Ovary (tissue), 3 donors: ENCODE measurements at regions not wholly inside any gene's neighbourhood (a gene's known extent, or its start where the extent isn't known, plus 50 kb on each side); places are given as distances from the start of the nearest gene placed in this dataset.

Source experiments
- EP300 ChIP-seq: sonication (generic); formaldehyde crosslinking; IDR thresholded peaks from one replicate; pipeline ENCODE4 v1.6.1; 2017; ENCODE audit warnings: antibody characterized with exemption
- POLR2A ChIP-seq: fragments of 450-650 bp; IDR thresholded peaks from one replicate; pipeline ENCODE4 v1.6.1; 2017; ENCODE audit warnings: antibody characterized with exemption, mild to moderate bottlenecking, moderate library complexity
- TF ChIP-seq, protein P1 (sequence below), 3 donors: fragments of 450-650 bp in 2 of 3; fragments of 200-600 bp in 1 of 3; IDR thresholded peaks; one replicate each; pipeline versions ENCODE4 v1.5.1 to v1.8.0; 2016 to 2022; ENCODE audit warnings: antibody characterized with exemption in 3 of 3, mild to moderate bottlenecking in 1 of 3
- donor health status: DM: no; HTN: no; CAD: no.

DNA sequence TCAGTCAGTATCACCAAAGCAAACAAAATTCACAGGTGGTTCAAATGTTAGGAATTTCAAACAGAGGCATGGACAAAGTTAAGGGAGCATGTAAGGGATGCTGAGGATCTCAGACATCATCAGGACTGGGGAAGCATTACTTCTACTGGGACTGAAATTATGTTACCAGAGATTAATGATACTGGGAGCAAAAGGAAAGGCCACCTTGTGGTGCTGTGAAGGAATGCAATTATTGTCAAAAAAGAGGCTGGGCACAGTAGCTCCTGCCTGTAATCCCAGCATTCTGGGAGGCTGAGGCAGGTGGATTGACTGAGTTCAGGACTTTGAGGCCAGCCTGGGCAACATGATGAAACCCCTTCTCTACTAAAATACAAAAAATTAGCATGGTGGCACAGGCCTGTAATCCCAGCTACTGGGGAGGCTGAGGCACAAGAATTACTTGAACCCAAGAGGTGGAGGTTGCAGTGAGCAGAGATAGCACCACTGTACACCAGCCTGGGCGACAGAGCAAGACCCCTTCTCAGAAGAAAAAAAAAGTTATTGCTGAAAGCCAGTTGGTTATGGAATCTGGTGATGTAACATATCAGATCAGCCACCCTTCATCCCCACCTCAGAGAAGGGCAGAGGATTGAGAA is 954.3 kb downstream of the PCDH7 start:
- TF ChIP-seq, protein P1, sequence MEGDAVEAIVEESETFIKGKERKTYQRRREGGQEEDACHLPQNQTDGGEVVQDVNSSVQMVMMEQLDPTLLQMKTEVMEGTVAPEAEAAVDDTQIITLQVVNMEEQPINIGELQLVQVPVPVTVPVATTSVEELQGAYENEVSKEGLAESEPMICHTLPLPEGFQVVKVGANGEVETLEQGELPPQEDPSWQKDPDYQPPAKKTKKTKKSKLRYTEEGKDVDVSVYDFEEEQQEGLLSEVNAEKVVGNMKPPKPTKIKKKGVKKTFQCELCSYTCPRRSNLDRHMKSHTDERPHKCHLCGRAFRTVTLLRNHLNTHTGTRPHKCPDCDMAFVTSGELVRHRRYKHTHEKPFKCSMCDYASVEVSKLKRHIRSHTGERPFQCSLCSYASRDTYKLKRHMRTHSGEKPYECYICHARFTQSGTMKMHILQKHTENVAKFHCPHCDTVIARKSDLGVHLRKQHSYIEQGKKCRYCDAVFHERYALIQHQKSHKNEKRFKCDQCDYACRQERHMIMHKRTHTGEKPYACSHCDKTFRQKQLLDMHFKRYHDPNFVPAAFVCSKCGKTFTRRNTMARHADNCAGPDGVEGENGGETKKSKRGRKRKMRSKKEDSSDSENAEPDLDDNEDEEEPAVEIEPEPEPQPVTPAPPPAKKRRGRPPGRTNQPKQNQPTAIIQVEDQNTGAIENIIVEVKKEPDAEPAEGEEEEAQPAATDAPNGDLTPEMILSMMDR (IDR thresholded peaks at IDR 0.05), result no peak
- TF ChIP-seq POLR2A (no peak), EP300 (no peak)
